ENCODE measurements at regions not wholly inside any gene's neighbourhood (a gene's known extent, or its start where the extent isn't known, plus 50 kb on each side); places are given as distances from the start of the nearest gene placed in this dataset.
A peak's percentile ranks its signal among the peaks of the same experiment; 100 is the strongest.

DNA sequence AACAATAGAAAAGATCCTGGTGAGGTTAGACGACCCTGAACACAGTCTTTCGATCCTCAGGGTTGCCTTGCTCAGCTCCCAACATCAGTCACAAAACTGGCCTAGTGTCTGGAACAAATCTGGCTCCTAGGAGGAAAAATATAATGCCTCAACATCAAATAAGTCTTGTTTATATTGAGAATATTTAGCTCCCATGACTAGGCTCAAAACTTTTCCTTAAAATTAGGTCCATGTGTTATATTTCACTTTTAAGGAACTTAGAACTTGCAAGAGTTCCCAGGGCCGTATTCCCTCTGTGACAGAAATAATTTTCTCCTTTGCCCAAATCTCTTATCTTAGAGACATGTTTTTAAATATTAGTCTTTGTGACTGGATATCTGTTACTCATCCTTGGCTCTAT, 819.7 kb upstream of the ZEB2 start:
- DNase-seq (ENCODE audit: low spot score): no peak

DNA sequence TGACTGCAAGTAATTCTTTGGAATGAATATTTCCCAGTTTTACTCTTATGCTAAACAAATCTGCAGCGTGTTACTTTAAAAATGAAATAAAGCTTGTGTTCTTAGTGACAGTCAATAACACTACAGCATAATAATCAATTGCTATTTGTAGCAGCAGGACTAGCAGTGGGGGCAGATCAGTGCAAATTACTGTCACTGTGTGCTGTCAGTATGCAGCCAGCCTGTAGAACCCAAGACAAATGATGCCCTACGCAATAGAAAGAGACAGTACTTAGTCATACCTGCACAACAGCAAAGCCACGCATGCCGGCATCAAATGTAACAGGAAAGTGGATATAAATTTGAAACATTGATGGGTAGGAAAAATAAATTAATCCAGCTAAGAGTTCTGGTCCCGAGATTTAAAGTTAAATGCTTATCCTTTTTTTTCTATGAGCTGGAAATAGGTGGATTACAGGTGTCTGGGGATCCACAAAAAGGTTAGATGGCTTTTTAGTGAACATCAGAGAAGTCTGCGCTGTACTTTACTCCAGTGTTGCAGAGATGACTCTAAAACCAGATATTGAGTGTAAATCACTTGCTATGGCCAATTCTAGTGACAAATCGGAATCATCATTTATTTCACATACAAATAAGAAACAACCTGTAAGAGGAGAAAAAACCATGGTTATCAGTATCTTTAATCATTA, 812.4 kb upstream of the ZEB2 start:
- DNase-seq (ENCODE audit: low spot score): no peak

DNA sequence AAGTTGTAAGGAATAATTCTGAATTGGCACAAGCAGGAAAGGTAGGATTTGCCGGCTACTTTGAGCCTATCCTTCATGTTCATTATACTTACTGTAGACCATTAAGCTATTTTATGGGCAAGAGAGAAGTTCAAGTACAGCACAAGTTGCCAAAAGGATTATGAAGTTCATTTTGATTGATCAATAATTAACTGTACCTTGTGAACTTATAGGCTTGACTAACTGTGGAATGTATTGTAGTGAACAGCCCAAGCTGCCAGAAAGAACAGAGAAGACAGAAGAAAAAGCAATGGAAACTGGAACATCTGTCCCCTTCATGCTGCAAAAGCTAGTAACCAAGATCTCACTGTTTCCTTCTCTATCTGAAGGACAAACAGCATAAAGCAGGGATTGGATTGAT, 810.1 kb upstream of the ZEB2 start:
- DNase-seq (ENCODE audit: low spot score): no peak

DNA sequence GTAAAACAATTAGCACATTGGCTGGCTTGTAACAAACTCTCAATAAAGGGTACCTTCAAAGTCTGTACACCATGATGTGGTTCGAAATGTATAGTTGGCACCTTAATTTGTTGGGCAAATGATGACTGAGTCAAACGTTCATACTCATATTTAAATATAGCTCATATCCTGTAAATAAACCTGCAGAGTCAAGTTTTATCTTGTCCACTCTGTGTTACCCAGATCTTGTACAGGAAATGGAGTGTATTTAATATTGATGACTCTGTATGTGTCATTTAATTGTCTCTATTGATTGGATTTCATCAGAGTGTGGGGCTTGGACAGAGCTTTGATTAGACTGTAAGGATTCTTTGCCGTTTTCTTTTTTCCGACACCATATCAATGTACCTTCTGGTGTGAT, 805.6 kb upstream of the ZEB2 start:
- DNase-seq (ENCODE audit: low spot score): no peak

DNA sequence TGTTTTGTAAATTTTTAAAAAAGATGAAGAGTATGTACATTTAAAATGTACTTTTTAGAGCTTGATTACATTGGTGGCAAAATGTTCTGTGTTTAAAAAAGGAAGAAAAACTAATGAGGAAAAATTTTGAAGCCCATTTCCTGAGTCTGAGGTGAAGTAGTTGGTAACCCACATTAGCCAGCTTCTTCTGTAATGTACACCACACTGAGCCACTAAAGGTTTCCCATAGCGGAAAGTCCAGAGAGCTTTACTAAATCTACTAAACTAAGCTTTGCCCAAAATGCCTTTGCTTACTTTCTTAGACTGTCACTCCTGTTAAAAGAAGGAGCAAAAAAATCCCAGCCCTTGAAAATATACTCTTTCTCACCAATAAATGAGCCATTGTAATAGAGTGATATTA, 804.8 kb upstream of the ZEB2 start:
- DNase-seq (ENCODE audit: low spot score): no peak

GRCh38 chr2:145323512-145323911, 803.6 kb upstream of the ZEB2 start:
- no peak for DNase-seq (ENCODE audit: low spot score)

GRCh38 chr2:145321344-145321743, 801.4 kb upstream of the ZEB2 start:
- no peak for DNase-seq (ENCODE audit: low spot score)

DNA sequence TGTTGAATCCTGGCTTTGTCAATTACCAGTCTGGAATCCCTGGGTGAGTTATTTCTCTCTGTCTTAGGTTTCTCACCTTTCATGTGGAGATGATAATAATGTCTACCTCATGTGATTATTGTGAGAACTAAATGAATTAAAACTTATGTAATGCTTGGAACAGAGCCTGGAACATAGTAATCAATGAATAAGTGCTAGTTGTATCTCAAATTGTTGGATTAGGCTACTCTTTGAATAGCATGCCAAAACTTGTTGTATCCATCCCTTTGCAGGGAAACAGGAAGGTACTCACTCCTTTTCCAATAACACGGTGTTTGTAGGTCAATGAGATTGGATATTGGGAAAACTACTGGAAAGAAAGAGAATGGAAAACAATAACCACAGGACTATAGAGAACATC, 796.6 kb upstream of the ZEB2 start:
- DNase-seq (ENCODE audit: low spot score): no peak

DNA sequence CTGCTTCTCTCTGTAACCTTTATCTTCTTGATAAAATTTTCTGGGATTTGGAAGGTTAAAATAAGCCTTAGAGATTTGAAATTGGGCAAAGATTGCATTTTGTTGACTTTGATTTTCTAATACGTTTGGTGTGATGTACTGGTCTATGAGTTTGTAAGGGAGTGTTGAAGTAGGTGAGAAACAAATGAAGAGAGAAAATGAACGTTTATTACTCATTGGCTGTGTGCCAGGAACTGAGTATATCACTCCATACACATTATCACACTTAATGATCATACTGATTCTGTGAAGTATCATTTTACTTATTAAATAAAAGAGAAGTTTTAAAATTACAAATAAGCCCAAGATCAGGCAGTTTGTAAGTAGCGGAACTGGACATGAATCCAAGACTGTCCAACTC, 795.1 kb upstream of the ZEB2 start:
- no peak for DNase-seq (ENCODE audit: low spot score)

GRCh38 chr2:145314119-145314633, 794.3 kb upstream of the ZEB2 start:
- no peak for DNase-seq (ENCODE audit: low spot score)

DNA sequence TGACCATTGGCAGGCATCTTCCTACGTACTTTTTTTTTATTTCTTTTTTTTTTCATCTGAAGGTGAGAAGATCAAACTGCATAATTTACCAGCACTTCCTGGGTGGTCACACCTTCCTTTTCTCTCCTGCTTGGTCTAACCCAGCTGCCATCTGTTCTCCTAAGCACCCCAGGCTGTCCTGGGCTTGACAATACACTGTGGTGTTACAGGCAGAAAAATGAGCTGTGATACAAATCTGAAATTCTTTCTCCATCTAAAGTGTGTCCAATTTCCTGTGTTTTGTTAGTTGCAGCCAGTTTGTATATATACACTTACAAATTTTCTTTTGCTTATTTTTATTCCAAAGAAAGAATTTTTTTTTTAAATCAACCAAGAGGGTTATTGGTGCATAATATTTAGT, 786.0 kb upstream of the ZEB2 start:
- DNase-seq (ENCODE audit: low spot score): no peak

DNA sequence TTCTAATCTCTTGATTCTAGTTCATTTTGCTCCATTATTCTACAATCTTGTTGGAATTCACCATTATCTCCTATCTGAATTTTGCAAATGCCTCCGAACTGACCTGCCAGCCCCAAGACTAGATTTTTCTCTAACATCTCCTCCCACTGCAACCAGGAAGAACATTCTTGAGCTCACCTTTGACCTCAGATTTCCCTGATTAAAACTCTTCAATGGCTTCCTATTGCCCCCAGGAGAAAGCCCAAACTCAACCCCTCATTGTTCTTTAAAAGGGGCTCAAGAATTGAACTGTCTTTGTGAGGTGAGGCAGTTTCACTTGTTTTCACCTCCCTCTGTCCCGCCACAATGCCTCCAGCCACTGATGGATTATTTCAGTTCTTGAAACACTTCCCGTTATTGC, 784.6 kb upstream of the ZEB2 start:
- peak; percentile 10 for DNase-seq (ENCODE audit: low spot score)

DNA sequence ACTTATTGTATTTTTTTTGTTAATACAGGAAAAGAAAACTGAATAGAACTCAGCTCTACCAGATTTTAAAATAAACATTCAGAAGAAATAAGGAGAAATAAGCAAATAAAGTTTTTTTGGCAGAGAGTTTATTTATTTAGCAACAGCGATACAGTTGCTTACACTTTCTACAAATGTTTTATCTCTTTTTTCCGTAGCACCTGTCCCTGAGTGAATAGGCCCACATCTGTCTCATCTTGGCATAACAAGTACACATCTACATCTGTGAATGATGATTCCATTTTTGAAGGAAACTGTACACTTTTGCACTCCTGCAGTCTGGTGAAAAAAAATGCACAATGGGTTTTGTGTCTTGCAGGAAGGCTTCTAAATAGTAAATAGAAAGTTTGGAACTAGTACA, 783.6 kb upstream of the ZEB2 start:
- DNase-seq (ENCODE audit: low spot score): no peak

GRCh38 chr2:145302886-145303285, 783.0 kb upstream of the ZEB2 start:
- DNase-seq (ENCODE audit: low spot score): no peak

- no peak for DNase-seq (ENCODE audit: low spot score)
Measured at GRCh38 chr2:145302451-145302850, 782.5 kb upstream of the ZEB2 start.

GRCh38 chr2:145299368-145299767, 779.4 kb upstream of the ZEB2 start:
- no peak for DNase-seq (ENCODE audit: low spot score)

GRCh38 chr2:145292166-145292565, 772.2 kb upstream of the ZEB2 start:
- no peak for DNase-seq (ENCODE audit: low spot score)

GRCh38 chr2:145290986-145291385, 771.1 kb upstream of the ZEB2 start:
- no peak for DNase-seq (ENCODE audit: low spot score)

DNA sequence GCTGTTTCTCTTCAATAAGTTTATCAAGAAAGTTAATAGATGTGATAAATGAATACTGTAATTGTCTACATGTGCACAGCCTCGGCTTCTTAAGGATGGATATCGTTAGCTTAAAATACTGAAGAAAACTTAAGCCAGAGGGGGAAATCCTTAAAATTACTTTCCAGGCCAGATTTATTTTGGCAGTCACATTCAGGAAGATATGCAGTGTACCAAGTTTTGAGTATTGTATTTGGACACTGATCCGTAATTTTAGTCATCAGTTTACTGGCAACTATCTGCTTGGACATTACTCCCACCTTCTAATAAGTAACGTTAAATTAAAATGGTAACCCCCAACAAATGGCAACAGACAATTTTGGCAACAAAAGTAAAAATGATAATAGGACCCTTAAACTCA, 770.0 kb upstream of the ZEB2 start:
- DNase-seq (ENCODE audit: low spot score): no peak

- no peak for DNase-seq (ENCODE audit: low spot score)
Measured at GRCh38 chr2:145288650-145289496, 769.0 kb upstream of the ZEB2 start.

- DNase-seq (ENCODE audit: low spot score): no peak
Measured at GRCh38 chr2:145287736-145288135, 767.8 kb upstream of the ZEB2 start.

- DNase-seq (ENCODE audit: low spot score): no peak
Measured at GRCh38 chr2:145286716-145287275, 766.9 kb upstream of the ZEB2 start.

DNA sequence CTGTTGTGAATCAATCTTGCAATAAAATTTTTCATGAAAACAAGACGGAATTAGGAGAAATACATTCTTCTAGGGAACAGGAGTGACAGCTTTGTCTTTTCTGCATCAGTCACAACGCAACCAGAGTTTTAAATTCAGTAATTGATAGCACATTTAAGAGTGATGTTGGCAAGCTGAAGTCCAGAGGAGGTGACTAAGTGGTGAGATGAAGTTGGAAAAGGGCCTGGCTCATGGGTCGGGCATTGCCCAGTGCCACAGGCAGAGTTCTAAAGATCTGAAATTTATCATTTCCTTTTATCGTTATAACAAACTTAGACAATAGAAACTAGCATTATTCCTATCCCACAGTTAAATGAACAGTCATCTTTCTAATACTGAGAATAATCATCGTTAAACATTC, 764.6 kb upstream of the ZEB2 start:
- no peak for DNase-seq (ENCODE audit: low spot score)

Measured in iPS-NIHi11 (cell line).